ENCODE measurements at regions not wholly inside any gene's neighbourhood (a gene's known extent, or its start where the extent isn't known, plus 50 kb on each side); places are given as distances from the start of the nearest gene placed in this dataset.

- H3K4me3 ChIP-seq (ENCODE audit: low read length): no peak overlapping the region
- DNase-seq (ENCODE audit: low read depth, low spot score): no peak
Observed at GRCh38 chr10:113219446-113219845, 269.4 kb downstream of the TCF7L2 start.

GRCh38 chr10:113221756-113222168 lies 271.7 kb downstream of the TCF7L2 start:
- no peak overlapping the region for H3K4me3 ChIP-seq (ENCODE audit: low read length)

GRCh38 chr10:113222207-113222606 lies 272.2 kb downstream of the TCF7L2 start:
- no peak for DNase-seq (ENCODE audit: low read depth, low spot score)
- no peak overlapping the region for H3K4me3 ChIP-seq (ENCODE audit: low read length)

More at GRCh38 chr10:113221756-113222168, 271.7 kb downstream of the TCF7L2 start:
- DNase-seq (ENCODE audit: low read depth, low spot score): peak; percentile 50

- DNase-seq (ENCODE audit: low read depth, low spot score): no peak
Observed at GRCh38 chr10:113225364-113225763, 275.3 kb downstream of the TCF7L2 start.

GRCh38 chr10:113225903-113226302 lies 275.9 kb downstream of the TCF7L2 start:
- no peak for DNase-seq (ENCODE audit: low read depth, low spot score)
- no peak overlapping the region for H3K4me3 ChIP-seq (ENCODE audit: low read length)

More at GRCh38 chr10:113225364-113225763, 275.3 kb downstream of the TCF7L2 start:
- no peak overlapping the region for H3K4me3 ChIP-seq (ENCODE audit: low read length)

- no peak overlapping the region for H3K4me3 ChIP-seq (ENCODE audit: low read length)
- peak; percentile 83 for DNase-seq (ENCODE audit: low read depth, low spot score)
Observed at GRCh38 chr10:113226399-113226798, 276.4 kb downstream of the TCF7L2 start.

- DNase-seq (ENCODE audit: low read depth, low spot score): no peak
- H3K4me3 ChIP-seq (ENCODE audit: low read length): no peak overlapping the region
Observed at GRCh38 chr10:113226831-113227445, 276.9 kb downstream of the TCF7L2 start.

- no peak overlapping the region for H3K4me3 ChIP-seq (ENCODE audit: low read length)
- no peak for DNase-seq (ENCODE audit: low read depth, low spot score)
Observed at GRCh38 chr10:113228530-113228929, 278.5 kb downstream of the TCF7L2 start.

- no peak for DNase-seq (ENCODE audit: low read depth, low spot score)
- no peak overlapping the region for H3K4me3 ChIP-seq (ENCODE audit: low read length)
Observed at GRCh38 chr10:113230011-113230610, 280.1 kb downstream of the TCF7L2 start.

GRCh38 chr10:113232928-113233511 lies 283.0 kb downstream of the TCF7L2 start:
- no peak overlapping the region for H3K4me3 ChIP-seq (ENCODE audit: low read length)
- DNase-seq (ENCODE audit: low read depth, low spot score): peak; percentile 28

- no peak overlapping the region for H3K4me3 ChIP-seq (ENCODE audit: low read length)
- DNase-seq (ENCODE audit: low read depth, low spot score): no peak
Observed at GRCh38 chr10:113234481-113234880, 284.4 kb downstream of the TCF7L2 start.

- H3K4me3 ChIP-seq (ENCODE audit: low read length): no peak overlapping the region
- DNase-seq (ENCODE audit: low read depth, low spot score): no peak
Observed at GRCh38 chr10:113235508-113235907, 285.5 kb downstream of the TCF7L2 start.

GRCh38 chr10:113236998-113237397 lies 287.0 kb downstream of the TCF7L2 start:
- DNase-seq (ENCODE audit: low read depth, low spot score): no peak

GRCh38 chr10:113239566-113240350 lies 289.7 kb downstream of the TCF7L2 start:
- no peak overlapping the region for H3K4me3 ChIP-seq (ENCODE audit: low read length)
- no peak for DNase-seq (ENCODE audit: low read depth, low spot score)

More at GRCh38 chr10:113236998-113237397, 287.0 kb downstream of the TCF7L2 start:
- no peak overlapping the region for H3K4me3 ChIP-seq (ENCODE audit: low read length)

GRCh38 chr10:113240736-113241135 lies 290.7 kb downstream of the TCF7L2 start:
- DNase-seq (ENCODE audit: low read depth, low spot score): no peak
- no peak overlapping the region for H3K4me3 ChIP-seq (ENCODE audit: low read length)

GRCh38 chr10:113241599-113242360 lies 291.7 kb downstream of the TCF7L2 start:
- H3K4me3 ChIP-seq (ENCODE audit: low read length): no peak overlapping the region
- peak; percentile 81 for DNase-seq (ENCODE audit: low read depth, low spot score)

GRCh38 chr10:113243311-113243710 lies 293.3 kb downstream of the TCF7L2 start:
- no peak overlapping the region for H3K4me3 ChIP-seq (ENCODE audit: low read length)
- DNase-seq (ENCODE audit: low read depth, low spot score): no peak

- H3K4me3 ChIP-seq (ENCODE audit: low read length): no peak overlapping the region
Observed at GRCh38 chr10:113244750-113245149, 294.7 kb downstream of the TCF7L2 start.

GRCh38 chr10:113245286-113245685 lies 295.2 kb downstream of the TCF7L2 start:
- DNase-seq (ENCODE audit: low read depth, low spot score): no peak

More at GRCh38 chr10:113244750-113245149, 294.7 kb downstream of the TCF7L2 start:
- no peak for DNase-seq (ENCODE audit: low read depth, low spot score)

More at GRCh38 chr10:113245286-113245685, 295.2 kb downstream of the TCF7L2 start:
- H3K4me3 ChIP-seq (ENCODE audit: low read length): no peak overlapping the region
